Mucosa of rectum (tissue), 2 donors: ENCODE measurements at regions not wholly inside any gene's neighbourhood (a gene's known extent, or its start where the extent isn't known, plus 50 kb on each side); places are given as distances from the start of the nearest gene placed in this dataset.

Experiments used
- H3K27ac ChIP-seq, 2 donors: one replicate each; pipeline ENCODE4 v1.7.0; 2013; ENCODE audit warnings: inconsistent platforms in 2 of 2, low read depth in 2 of 2, low read length in 2 of 2
- H3K27me3 ChIP-seq, 2 donors: one replicate each; pipeline ENCODE4 v1.7.0; 2013; ENCODE audit warnings: low read length in 2 of 2; ENCODE audit not compliant: control insufficient read depth in 2 of 2, insufficient read depth in 2 of 2
- H3K36me3 ChIP-seq, 2 donors: one replicate each; pipeline ENCODE4 v1.7.0; 2013; ENCODE audit warnings: low read length in 2 of 2; ENCODE audit not compliant: control insufficient read depth in 2 of 2, insufficient read depth in 2 of 2
- H3K4me1 ChIP-seq, 2 donors: one replicate each; pipeline ENCODE4 v1.7.0; 2013; ENCODE audit warnings: low read length in 2 of 2, mild to moderate bottlenecking in 1 of 2; ENCODE audit not compliant: control insufficient read depth in 2 of 2, insufficient read depth in 2 of 2
- H3K4me3 ChIP-seq, 2 donors: one replicate each; pipeline ENCODE4 v1.7.0; 2013; ENCODE audit warnings: low read length in 2 of 2
- H3K9ac ChIP-seq, 2 donors: one replicate each; pipeline ENCODE4 v1.7.0; 2013; ENCODE audit warnings: low read length in 2 of 2, low read depth in 1 of 2, mild to moderate bottlenecking in 1 of 2
- H3K9me3 ChIP-seq, 2 donors: one replicate each; pipeline ENCODE4 v1.7.0; 2013; ENCODE audit warnings: low read length in 2 of 2; ENCODE audit not compliant: control insufficient read depth in 2 of 2
- donor health status: healthy.
- donor health status: Normal muscosa, but diverticular disease.

DNA sequence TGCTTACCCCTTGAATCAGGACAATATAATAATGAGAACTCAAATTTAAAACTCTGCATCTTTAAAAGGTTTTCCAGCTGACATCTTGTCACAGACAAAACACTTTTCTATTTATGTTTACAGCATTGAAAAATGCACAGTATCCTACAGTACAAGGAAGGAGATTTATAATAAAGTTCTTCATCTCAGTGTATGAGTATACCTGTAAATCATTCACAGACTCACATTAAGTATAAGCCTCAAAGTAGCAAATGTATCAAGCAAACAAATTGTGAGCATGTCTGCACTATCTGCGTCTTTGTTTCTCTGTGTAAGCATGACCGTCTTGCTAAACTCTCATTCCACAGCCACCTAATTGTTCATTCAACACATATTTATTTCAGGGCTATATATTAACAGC lies 52.8 kb downstream of the PPP1R2C start:
- H3K4me3 ChIP-seq: no peak overlapping the region
- H3K36me3 ChIP-seq: no peaks in the 10 kb centered on the region
- peaks cover 0 to 3% of the 10 kb centered on the region in 2 donors for H3K27me3 ChIP-seq
- H3K4me1 ChIP-seq: no peaks in the 10 kb centered on the region
- H3K27ac ChIP-seq: no peak overlapping the region
- no peak overlapping the region for H3K9ac ChIP-seq
- H3K9me3 ChIP-seq: no peaks in the 10 kb centered on the region

DNA sequence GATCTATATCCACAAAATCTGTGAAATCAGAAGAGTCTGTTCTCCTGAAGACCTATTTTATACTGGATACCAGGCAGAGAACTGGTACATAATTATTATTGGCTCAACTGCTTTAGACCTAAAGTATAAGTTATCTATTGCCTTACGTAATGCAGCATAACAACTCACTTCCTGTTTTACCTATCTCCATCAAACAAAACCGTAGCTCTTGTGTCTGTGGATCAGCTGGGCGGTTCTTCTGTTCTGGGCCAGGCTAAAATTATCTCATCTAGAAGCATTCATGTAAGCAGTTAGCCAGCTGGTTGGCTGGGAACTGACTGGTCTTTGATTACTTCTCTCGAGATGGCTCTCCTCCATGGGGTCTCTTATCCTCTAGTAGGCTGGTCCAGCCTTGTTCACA lies 57.8 kb downstream of the PPP1R2C start:
- Histone ChIP-seq H3K36me3 (no peaks in the 10 kb centered on the region), H3K27me3 (peaks cover 0 to 5% of the 10 kb centered on the region in 2 donors), H3K27ac (no peak overlapping the region), H3K9me3 (no peaks in the 10 kb centered on the region), H3K4me1 (no peaks in the 10 kb centered on the region), H3K9ac (no peak overlapping the region), H3K4me3 (no peak overlapping the region)

- no peaks in the 10 kb centered on the region for H3K4me1 ChIP-seq
- no peak overlapping the region for H3K27ac ChIP-seq
- H3K36me3 ChIP-seq: no peaks in the 10 kb centered on the region
- H3K9ac ChIP-seq: no peak overlapping the region
- peaks cover 0 to 5% of the 10 kb centered on the region in 2 donors for H3K27me3 ChIP-seq
- H3K9me3 ChIP-seq: no peaks in the 10 kb centered on the region
- no peak overlapping the region for H3K4me3 ChIP-seq
These were observed 62.2 kb downstream of the PPP1R2C start for GRCh38 chrX:42715701-42716262.

GRCh38 chrX:42714981-42715700 lies 62.8 kb downstream of the PPP1R2C start:
- Histone ChIP-seq H3K4me3 (no peak overlapping the region), H3K27me3 (peaks cover 0 to 5% of the 10 kb centered on the region in 2 donors), H3K36me3 (no peaks in the 10 kb centered on the region), H3K27ac (peak overlapping the region in 1 of 2 donors; percentile 54), H3K4me1 (no peaks in the 10 kb centered on the region), H3K9ac (no peak overlapping the region), H3K9me3 (no peaks in the 10 kb centered on the region)

- Histone ChIP-seq H3K9ac (no peak overlapping the region), H3K4me1 (no peaks in the 10 kb centered on the region), H3K9me3 (no peaks in the 10 kb centered on the region)
These were observed 67.5 kb downstream of the PPP1R2C start for GRCh38 chrX:42710452-42710851.

GRCh38 chrX:42708222-42708621 lies 69.7 kb downstream of the PPP1R2C start:
- Histone ChIP-seq H3K36me3 (no peaks in the 10 kb centered on the region), H3K9ac (no peak overlapping the region), H3K27me3 (peaks cover 0 to 3% of the 10 kb centered on the region in 2 donors), H3K4me3 (no peak overlapping the region), H3K4me1 (no peaks in the 10 kb centered on the region), H3K27ac (no peak overlapping the region), H3K9me3 (no peaks in the 10 kb centered on the region)

More at GRCh38 chrX:42710452-42710851, 67.5 kb downstream of the PPP1R2C start:
- Histone ChIP-seq H3K27ac (no peak overlapping the region), H3K36me3 (no peaks in the 10 kb centered on the region), H3K27me3 (no peaks in the 10 kb centered on the region), H3K4me3 (no peak overlapping the region)

DNA sequence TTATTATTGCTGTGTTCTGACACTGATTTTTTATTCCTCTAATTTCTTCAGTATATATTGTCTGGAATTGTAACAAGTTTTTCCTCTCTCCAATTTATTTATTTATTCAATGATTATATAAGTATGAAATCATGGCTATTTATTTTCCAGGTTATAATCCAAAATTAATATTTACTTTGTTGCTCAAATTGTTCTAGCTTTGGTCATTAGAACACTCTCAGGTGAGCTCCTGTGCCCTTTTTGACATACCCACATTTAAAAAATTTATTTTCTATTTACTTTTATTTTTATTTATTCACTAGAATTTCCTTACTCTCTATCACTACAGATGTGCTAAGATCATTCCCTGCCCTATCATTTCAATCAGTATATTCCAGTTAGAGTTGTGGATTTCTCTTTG lies 70.2 kb downstream of the PPP1R2C start:
- Histone ChIP-seq H3K4me1 (no peaks in the 10 kb centered on the region), H3K36me3 (no peaks in the 10 kb centered on the region), H3K9ac (no peak overlapping the region), H3K27ac (no peak overlapping the region), H3K9me3 (no peaks in the 10 kb centered on the region), H3K27me3 (peaks cover 0 to 3% of the 10 kb centered on the region in 2 donors), H3K4me3 (no peak overlapping the region)

GRCh38 chrX:42704454-42704853 lies 73.5 kb downstream of the PPP1R2C start:
- Histone ChIP-seq H3K4me1 (no peaks in the 10 kb centered on the region), H3K36me3 (no peaks in the 10 kb centered on the region), H3K27ac (no peak overlapping the region), H3K9ac (no peak overlapping the region), H3K4me3 (no peak overlapping the region), H3K27me3 (peaks cover 0 to 5% of the 10 kb centered on the region in 2 donors), H3K9me3 (no peaks in the 10 kb centered on the region)

GRCh38 chrX:42697544-42697943 lies 80.4 kb downstream of the PPP1R2C start:
- Histone ChIP-seq H3K4me3 (no peak overlapping the region), H3K36me3 (no peaks in the 10 kb centered on the region)

GRCh38 chrX:42696536-42697124 lies 81.3 kb downstream of the PPP1R2C start:
- Histone ChIP-seq H3K27ac (peak overlapping the region; percentile 40 to 48), H3K27me3 (peaks cover 0 to 6% of the 10 kb centered on the region in 2 donors), H3K36me3 (no peaks in the 10 kb centered on the region), H3K4me1 (peaks cover 4 to 6% of the 10 kb centered on the region in 2 donors), H3K9ac (no peak overlapping the region), H3K4me3 (no peak overlapping the region), H3K9me3 (no peaks in the 10 kb centered on the region)

More at GRCh38 chrX:42697544-42697943, 80.4 kb downstream of the PPP1R2C start:
- Histone ChIP-seq H3K27ac (peak overlapping the region in 1 of 2 donors; percentile 12), H3K4me1 (peaks cover 4 to 6% of the 10 kb centered on the region in 2 donors), H3K27me3 (peaks cover 0 to 7% of the 10 kb centered on the region in 2 donors), H3K9ac (peak overlapping the region in 1 of 2 donors; percentile 27), H3K9me3 (no peaks in the 10 kb centered on the region)
